ENCODE measurements at regions not wholly inside any gene's neighbourhood (a gene's known extent, or its start where the extent isn't known, plus 50 kb on each side); places are given as distances from the start of the nearest gene placed in this dataset.
A peak's percentile ranks its signal among the peaks of the same experiment; 100 is the strongest.

DNA sequence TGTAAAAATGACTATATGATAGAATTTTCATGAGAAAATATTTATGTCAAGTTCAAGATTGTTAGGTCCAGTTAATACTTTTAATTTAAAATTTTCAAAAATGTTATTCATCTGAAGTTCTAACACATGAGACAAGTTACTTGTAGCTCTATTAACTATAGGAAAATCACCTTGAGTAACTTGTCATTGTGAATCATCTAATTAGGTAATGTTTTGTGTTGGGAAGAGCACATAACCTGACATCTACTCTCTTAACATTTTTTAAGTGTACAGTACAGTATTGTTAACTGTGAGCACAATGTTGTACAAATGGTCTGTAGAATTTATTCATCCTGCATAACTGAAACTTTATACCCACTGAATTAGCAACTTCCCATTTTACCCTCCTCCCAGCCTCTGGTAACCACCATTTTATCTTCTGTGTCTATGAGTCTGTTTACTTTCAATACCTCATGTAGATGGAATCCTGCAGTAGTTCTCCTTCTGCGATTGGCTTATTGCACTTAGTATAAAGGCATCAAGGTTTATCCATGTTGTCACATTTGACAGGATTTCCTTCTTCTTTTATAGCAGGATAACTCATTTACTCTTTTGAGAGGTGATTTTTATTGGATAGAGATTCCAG is 54.6 kb downstream of the ARL4A start:
- no peak for DNase-seq

GRCh38 chr7:12746211-12746610 is 58.8 kb downstream of the ARL4A start:
- DNase-seq: no peak

DNA sequence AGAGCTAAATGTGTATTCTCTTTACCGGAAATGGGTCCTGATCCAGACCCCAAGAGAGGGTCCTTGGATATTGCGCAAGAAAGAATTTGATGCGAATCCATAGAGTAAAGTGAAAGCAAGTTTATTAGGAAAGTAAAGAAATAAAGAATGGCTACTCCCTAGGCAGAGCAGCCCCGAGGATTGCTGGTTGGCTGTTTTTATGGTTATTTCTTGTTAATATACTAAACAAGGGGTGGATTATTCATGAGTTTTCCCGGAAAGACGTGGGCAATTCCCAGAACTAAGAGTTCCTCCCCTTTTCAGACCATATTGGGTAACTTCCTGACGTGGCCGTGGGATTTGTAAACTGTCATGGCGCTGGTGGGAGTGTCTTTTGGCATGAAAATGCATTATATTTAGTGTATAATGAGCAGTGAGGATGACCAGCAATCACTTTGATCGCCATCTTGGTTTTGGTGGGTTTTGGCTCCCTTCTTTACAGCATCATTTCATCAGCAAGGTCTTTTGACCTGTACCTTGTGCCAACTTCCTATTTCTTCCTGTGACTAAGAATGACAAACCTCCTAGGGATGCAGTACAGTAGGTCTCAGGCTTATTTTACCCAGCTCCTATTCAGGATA is 60.4 kb downstream of the ARL4A start:
- no peak for DNase-seq

DNA sequence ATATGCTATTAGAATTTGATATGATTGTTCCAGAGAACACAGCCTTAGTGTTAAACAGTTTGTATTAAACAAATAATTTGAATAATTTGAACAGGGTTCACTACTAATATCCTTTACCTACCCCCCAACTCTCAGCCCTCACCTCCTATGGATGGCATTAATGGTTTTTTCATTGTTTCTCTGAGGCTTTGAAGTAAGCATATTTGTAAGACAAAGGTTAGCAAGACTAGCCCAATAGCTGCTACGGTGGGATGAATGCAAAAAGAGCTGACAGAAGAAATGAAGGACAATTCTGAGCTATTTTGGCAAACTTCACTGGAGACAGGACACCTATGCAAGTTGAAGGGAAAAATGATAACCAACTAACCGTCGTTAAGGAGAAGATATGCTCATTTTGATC is 61.6 kb downstream of the ARL4A start:
- DNase-seq: no peak

DNA sequence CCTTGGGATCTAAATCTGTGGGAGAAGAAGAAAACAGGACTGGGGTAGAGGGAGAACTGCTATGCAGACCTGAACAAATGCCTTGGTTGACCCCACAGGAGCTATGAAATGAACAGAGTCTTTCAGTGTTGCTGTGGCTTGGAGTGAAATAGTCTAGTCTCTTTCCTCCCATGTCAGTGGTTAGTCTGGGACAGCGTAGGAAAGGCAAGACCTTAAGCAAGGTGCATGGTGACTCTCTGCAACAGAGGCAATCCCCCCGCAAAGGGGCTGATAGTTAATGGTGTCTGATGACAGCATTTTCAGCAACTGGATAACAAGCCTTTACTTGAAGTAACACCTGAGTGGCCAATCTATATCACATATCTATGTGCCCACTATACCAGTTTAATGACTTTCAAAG is 62.3 kb downstream of the ARL4A start:
- DNase-seq: no peak

DNA sequence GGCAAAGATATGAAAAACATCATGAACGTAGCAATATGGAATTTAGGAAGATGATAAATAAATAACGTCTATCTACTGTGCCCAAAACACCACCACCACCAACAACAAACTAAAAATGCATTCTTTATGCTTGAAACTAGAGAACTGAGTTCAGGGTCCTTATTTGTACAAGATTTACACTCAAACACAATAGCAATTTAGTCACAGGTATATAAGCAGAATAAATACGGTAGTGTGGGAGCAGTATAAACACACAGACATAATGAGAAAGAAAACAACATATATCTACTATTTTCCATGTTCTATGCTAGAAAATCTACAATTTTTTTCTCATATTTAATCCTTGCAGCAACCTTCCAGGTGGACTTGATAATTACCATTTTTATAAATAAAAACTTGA is 64.3 kb downstream of the ARL4A start:
- DNase-seq: no peak

- no peak for DNase-seq
Measured at GRCh38 chr7:12754179-12754578, 66.7 kb downstream of the ARL4A start.

GRCh38 chr7:12756821-12757220 is 69.4 kb downstream of the ARL4A start:
- DNase-seq: no peak

- no peak for DNase-seq
Measured at GRCh38 chr7:12757443-12757842, 70.0 kb downstream of the ARL4A start.

DNA sequence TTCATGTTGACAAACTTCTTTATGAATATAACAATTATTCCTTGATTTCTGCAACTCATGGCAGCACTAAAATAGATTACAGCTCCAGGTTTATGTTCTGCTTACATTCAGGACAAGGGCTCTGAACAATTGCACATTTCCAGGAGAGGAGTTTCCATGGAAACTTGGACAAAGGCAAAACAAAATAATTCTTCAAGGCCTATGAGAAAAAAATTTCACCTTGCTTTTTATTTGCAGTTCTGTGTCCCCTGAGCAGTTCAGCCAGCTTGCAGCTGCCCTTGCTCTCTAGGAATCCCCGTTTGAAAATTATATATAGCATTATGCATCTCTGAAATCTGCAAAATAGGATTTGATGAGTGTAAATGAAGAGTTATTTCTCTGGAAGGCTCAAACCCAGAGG is 71.7 kb downstream of the ARL4A start:
- no peak for DNase-seq

DNA sequence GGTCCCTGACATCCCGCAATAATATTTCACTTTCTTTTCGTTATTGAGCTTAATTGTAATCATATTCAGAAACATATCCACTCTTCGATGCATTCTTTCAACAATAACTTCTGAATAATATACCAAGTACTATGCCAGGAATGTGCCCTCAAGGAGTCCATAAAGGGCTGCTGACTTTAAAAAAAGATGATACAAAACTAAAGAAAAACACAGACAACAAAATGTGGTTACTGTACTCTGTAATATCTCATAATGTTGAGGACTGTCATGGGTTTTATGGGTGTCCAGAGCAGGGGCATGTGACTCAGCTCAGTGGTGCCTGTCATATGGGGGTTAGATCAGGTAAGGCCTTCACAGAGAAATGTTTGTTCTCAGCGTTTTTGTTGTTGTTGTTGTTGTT is 73.7 kb downstream of the ARL4A start:
- no peak for DNase-seq

GRCh38 chr7:12761691-12762090 is 74.3 kb downstream of the ARL4A start:
- DNase-seq: no peak

DNA sequence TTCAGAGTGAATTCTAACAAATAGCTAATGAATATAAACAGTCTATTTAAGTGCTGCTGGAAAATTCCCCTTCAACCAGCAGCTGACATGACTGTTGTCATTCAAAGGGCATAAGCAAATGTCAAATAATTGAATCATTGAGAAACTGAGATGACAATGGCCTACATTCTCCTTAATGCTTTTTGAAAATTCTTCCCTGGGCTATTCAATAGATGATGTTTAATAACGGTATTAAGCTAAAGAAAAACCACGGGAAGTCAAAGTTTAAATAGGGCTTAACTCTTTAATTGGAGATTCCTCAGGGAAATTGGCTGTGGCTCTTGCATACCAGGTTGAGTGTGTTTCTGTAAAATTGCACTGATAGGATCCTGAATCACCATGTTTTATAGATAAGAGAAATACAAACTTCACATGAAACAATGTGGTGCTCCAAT is 77.0 kb downstream of the ARL4A start:
- DNase-seq: no peak

DNA sequence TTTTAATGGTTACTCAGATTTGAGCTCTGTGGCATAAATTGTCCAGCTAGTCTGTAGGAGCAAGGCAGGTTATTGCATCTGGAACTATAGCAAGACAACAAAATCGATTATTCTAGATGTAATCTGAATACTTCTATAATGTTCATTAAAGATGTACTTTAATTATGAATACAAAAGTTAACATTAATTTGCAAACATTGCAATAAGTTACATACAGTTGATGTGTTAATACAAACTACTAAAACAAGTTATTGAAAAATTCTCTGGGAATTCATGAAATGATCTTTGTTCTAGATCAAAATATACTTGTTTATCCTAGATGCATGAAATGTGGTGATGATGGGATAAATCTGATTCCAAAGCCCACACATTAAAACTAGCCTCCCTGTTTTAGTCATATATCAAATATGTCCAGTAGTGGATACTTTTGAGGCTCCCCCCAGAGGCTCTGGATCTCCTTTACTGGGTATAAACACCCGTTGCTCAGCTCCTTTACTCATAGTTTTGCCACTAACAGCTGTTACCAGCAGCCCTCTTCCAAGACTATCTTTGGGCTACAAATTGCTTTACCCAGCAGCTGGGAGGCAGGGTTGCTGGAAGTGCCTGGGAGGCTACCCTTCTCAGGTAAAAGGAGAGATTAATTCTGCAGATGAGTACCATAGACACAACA is 78.1 kb downstream of the ARL4A start:
- no peak for DNase-seq

DNA sequence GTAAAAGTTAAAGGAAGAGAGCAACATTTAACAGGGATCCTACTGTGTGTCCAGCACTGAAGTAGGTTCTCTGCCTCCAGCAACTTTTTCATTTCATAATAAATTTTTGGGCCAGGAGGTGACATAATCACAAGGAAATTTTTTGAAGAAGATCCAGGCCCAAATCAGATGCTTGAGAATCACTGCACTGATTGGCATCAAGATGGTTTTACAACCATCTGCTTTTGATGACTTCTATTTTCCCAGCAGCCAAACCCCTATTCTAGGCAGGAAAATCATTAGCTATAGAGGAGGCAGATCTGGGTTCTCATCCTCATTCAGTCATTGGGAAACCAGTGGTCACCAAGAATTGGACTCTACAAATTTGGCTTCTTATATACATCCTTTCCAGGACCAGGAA is 79.0 kb downstream of the ARL4A start:
- no peak for DNase-seq

DNA sequence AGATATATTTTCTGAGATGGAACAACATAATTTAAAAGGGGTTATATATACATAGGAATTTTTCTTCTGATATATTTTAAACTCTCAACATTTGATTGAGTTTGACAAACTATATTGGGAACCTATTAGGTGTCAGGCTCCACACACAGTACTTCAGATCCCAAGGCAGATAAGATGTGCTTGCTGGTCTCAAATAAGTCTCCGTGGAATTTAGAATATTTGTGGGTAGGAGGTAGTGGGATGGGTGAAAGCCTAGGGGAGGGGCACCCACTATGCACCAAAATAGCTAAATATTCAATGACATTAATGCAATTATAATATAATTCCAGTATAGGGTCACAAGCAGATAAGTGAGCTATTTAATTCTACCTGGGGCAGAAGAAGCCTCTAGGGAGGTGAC is 81.5 kb downstream of the ARL4A start:
- no peak for DNase-seq

- no peak for DNase-seq
Measured at GRCh38 chr7:12769444-12769843, 82.0 kb downstream of the ARL4A start.

DNA sequence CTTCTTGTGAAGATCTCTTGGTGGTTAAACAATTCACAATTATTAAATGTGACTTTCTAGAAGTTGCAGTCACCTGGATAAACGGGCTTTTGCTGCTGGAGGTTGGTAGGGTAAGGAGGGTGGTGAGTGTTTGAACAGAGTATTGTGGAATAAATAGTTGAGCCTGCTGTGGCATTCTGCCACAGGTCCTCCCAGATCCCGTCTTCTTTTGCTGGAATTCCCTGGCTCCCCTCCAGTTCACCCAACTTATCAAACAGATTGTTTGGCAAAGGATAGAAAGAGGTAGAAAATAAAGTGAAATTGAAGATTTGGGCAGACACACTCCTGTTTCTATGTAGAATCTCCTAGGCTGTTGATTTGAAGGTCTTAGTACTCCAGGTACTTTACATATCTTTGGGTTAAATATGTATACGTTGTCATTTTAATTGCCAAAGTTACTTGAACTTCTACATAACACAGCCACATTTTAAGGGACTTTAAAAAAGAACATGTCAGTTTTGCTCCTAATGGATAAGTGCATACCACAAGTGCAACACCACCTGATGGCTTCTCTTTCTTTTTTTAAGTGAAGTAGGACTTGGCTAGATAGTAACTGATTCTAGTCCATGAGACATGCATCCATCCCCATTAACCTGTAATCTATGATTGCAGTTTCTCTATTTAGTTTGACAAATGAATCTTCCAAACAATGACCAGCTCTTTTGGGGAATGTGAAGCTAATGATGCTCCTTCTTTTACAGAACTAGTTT is 83.0 kb downstream of the ARL4A start:
- peak; percentile 6 for DNase-seq

- peak; percentile 81 for DNase-seq
Measured at GRCh38 chr7:12771378-12771877, 84.0 kb downstream of the ARL4A start.

GRCh38 chr7:12772768-12773167 is 85.3 kb downstream of the ARL4A start:
- no peak for DNase-seq

GRCh38 chr7:12777257-12777656 is 89.8 kb downstream of the ARL4A start:
- no peak for DNase-seq

DNA sequence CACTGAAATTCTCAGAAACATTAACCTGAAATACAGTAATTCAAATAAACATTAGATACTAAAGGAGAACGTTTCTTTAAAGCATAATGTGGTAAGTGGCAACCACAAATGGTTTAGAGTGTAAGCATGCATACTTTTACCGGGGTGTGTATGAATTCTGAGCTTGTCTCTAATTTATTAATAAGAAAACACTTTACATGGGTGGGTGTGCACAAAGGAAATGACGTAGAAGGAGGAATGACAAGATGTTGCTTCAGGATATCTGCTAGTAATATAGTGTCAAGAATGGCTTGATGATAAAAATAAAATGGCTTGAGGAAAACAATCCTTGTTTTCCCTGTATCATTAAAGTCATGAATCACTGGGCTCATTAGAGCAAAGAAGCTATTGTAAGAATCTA is 92.5 kb downstream of the ARL4A start:
- no peak for DNase-seq

DNA sequence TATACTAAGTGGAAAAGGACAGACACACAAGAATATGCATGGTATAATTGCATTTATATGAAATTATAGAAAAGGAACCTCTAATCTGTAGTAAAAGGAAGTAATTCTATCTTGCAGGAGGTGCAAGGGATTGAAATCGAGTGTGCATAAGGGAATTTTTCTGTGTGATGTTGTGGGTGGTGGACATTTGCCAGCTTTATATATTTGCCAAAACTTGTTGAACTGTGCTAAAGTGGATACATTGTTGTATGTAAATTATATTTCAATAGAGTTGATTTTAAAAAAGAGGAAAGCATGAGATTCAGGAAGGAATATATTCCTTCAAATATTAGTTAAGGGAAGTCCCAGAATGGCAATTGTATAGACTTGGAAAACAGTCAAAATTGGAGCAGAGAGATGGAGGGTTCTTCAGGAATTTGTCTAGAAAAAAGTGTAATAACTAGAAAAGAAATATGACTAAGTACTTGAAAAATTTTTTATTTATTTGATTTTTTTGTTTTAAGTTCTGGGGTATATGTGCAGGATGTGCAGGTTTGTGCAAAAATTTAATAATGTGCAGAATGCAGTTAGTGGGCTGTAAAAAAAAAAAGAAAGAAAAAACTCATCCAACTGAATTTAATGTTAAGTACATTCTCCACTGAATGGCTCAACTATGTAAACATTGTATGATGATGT is 96.1 kb downstream of the ARL4A start:
- no peak for DNase-seq

Data from NCI-H1694 (cell line).